GM12891 (cell line): ENCODE measurements at regions not wholly inside any gene's neighbourhood (a gene's known extent, or its start where the extent isn't known, plus 50 kb on each side); places are given as distances from the start of the nearest gene placed in this dataset.

Experiments
- PAX5 ChIP-seq: IDR thresholded peaks from 2 replicates; pipeline ENCODE4 v1.6.1; 2011; ENCODE audit warnings: low read length, moderate library complexity, mild to moderate bottlenecking; ENCODE audit not compliant: insufficient read depth, severe bottlenecking
- POLR2A ChIP-seq: IDR thresholded peaks from 2 replicates; pipeline ENCODE4 v1.6.1; 2011; ENCODE audit warnings: low read depth, low read length, control low read depth
- POLR2AphosphoS5 ChIP-seq: IDR thresholded peaks from 2 replicates; pipeline ENCODE4 v1.6.1; 2011; ENCODE audit warnings: low read depth, low read length, control low read depth
- SPI1 ChIP-seq: IDR thresholded peaks from 2 replicates; pipeline ENCODE4 v1.6.1; 2011; ENCODE audit warnings: low read depth, low read length, control low read depth
- TAF1 ChIP-seq: IDR thresholded peaks from 2 replicates; pipeline ENCODE4 v1.6.1; 2011; ENCODE audit warnings: low read depth, low read length, control low read depth

DNA sequence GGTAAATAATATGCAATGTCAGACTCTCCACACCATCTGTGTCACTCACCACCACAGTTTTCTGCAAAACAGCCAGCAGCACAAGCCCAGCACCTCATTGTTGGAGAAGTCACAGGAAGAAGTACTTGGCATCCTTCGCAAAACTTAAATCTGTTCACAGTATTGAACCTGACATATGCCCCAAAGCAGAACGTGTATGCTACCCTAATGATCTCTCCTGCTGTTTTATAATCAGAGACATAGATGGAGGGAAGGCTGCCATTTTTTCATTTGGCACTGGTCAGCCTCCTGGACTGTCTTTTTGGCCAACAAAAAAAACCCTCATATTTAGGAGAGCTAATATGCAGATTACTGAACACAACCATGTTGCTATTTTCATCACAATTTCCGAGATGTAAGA lies 1272.9 kb downstream of the ROBO1 start:
- TF ChIP-seq POLR2AphosphoS5 (no peak), TAF1 (no peak), POLR2A (no peak), SPI1 (no peak), PAX5 (no peak)
